GM19463 (cell line): ENCODE measurements at regions not wholly inside any gene's neighbourhood (a gene's known extent, or its start where the extent isn't known, plus 50 kb on each side); places are given as distances from the start of the nearest gene placed in this dataset.
A peak's percentile ranks its signal among the peaks of the same experiment; 100 is the strongest.

Experiments
- ATAC-seq: cut with Tn5 transposase; IDR thresholded peaks from one replicate; pipeline ENCODE4 v1.9.1; 2021; ENCODE audit warnings: mild to moderate bottlenecking, moderate library complexity; ENCODE audit not compliant: unreplicated experiment

- ATAC-seq, result no peak
Measured at GRCh38 chr11:122523846-122524805, 131.4 kb upstream of the UBASH3B start.

GRCh38 chr11:122521626-122522025, 133.9 kb upstream of the UBASH3B start:
- ATAC-seq, result no peak

- no peak for ATAC-seq
Measured at GRCh38 chr11:122517403-122518379, 137.8 kb upstream of the UBASH3B start.

GRCh38 chr11:122516686-122517085, 138.8 kb upstream of the UBASH3B start:
- ATAC-seq, result no peak

GRCh38 chr11:122513997-122514396, 141.5 kb upstream of the UBASH3B start:
- ATAC-seq, result no peak

- no peak for ATAC-seq
Measured at GRCh38 chr11:122513328-122513727, 142.2 kb upstream of the UBASH3B start.

- ATAC-seq, result no peak
Measured at GRCh38 chr11:122512688-122513087, 142.8 kb upstream of the UBASH3B start.

GRCh38 chr11:122509899-122510298, 145.6 kb upstream of the UBASH3B start:
- no peak for ATAC-seq

- ATAC-seq, result no peak
Measured at GRCh38 chr11:122509091-122509490, 146.4 kb upstream of the UBASH3B start.

- peak; percentile 69 for ATAC-seq
Measured at GRCh38 chr11:122505304-122506006, 150.1 kb upstream of the UBASH3B start.

- ATAC-seq, result no peak
Measured at GRCh38 chr11:122494221-122494620, 161.3 kb upstream of the UBASH3B start.

- ATAC-seq, result no peak
Measured at GRCh38 chr11:122491509-122491908, 164.0 kb upstream of the UBASH3B start.

GRCh38 chr11:122488892-122489706, 166.4 kb upstream of the UBASH3B start:
- no peak for ATAC-seq

GRCh38 chr11:122487669-122488068, 167.9 kb upstream of the UBASH3B start:
- ATAC-seq, result no peak

- ATAC-seq, result no peak
Measured at GRCh38 chr11:122486793-122487495, 168.6 kb upstream of the UBASH3B start.

GRCh38 chr11:122478986-122479385, 176.5 kb upstream of the UBASH3B start:
- ATAC-seq, result no peak

- ATAC-seq, result no peak
Measured at GRCh38 chr11:122468965-122469364, 186.6 kb upstream of the UBASH3B start.

GRCh38 chr11:122463530-122463929, 192.0 kb upstream of the UBASH3B start:
- ATAC-seq, result no peak

GRCh38 chr11:122459064-122459463, 196.5 kb upstream of the UBASH3B start:
- ATAC-seq, result no peak
